Endothelial cell of umbilical vein (primary cell): ENCODE measurements at regions not wholly inside any gene's neighbourhood (a gene's known extent, or its start where the extent isn't known, plus 50 kb on each side); places are given as distances from the start of the nearest gene placed in this dataset.

Experiments
- BruUV-seq: library from RNA; stranded (reverse); fragments of 400-500 nt; replicated peaks from 2 replicates; lab custom pipeline; 2021; lab: Mats Ljungman, UMichigan
- CTCF ChIA-PET: fragments of 300-600, 350-600 bp; sonication (Branson Sonifier 250); formaldehyde crosslinking; loops from one replicate; lab custom pipeline; 2021; ENCODE audit warnings: antibody characterized with exemption, inconsistent platforms; lab: Charles Lee
- POLR2A ChIA-PET: fragments of 300-600, 350-600 bp; sonication (Branson Sonifier 250); formaldehyde crosslinking; loops from one replicate; lab custom pipeline; 2021; ENCODE audit warnings: antibody characterized with exemption, inconsistent platforms; lab: Charles Lee
- DNase-seq: peaks from one replicate; pipeline ENCODE4 v3.0.0-alpha.2; 2011; ENCODE audit warnings: low read depth, low spot score
- FAIRE-seq: peaks from 2 replicates; lab custom pipeline; 2011; peaks lifted over from hg19 to GRCh38; lab: Jason Lieb, UNC
- H2AFZ ChIP-seq: 2 replicates; pipeline ENCODE4 v1.6.0; 2012; ENCODE audit warnings: low read depth, low read length, control low read depth, inconsistent platforms
- H3K27ac ChIP-seq: 2 replicates; pipeline ENCODE4 v1.5.1; 2011; ENCODE audit warnings: low read depth, mild to moderate bottlenecking, control low read depth, low read length, moderate library complexity; ENCODE audit not compliant: insufficient read depth
- H3K27me3 ChIP-seq, 2 experiments: 2 replicates each; pipeline versions ENCODE4 v1.6.0 to v1.6.1; 2011; ENCODE audit warnings: low read length in 2 of 2, mixed read lengths in 1 of 2; ENCODE audit not compliant: control insufficient read depth in 2 of 2, insufficient read depth in 2 of 2
- H3K36me3 ChIP-seq, 2 experiments: 2 replicates in 1 of 2; 3 replicates in 1 of 2; pipeline ENCODE4 v1.5.1; 2011; ENCODE audit warnings: low read length in 2 of 2, mild to moderate bottlenecking in 1 of 2, moderate library complexity in 1 of 2; ENCODE audit not compliant: control insufficient read depth in 2 of 2, insufficient read depth in 2 of 2; ENCODE audit errors: extremely low read depth in 1 of 2
- H3K4me1 ChIP-seq: 3 replicates; pipeline ENCODE4 v1.5.1; 2011; ENCODE audit warnings: mild to moderate bottlenecking, low read length; ENCODE audit not compliant: control insufficient read depth, insufficient read depth; ENCODE audit errors: extremely low read depth
- H3K4me2 ChIP-seq: 2 replicates; pipeline ENCODE4 v1.6.1; 2011; ENCODE audit warnings: low read length, control low read depth, mixed read lengths; ENCODE audit not compliant: insufficient read depth
- H3K4me3 ChIP-seq, 3 experiments: fragments of 200-600 bp in 1 of 3; sonication (generic), shearing (Covaris generic) in 1 of 3; replicated peaks in 1 of 3; 2 replicates each; pipeline ENCODE4 v1.5.1; 2011 to 2016; ENCODE audit warnings: control low read depth in 3 of 3, low read length in 3 of 3, mild to moderate bottlenecking in 2 of 3, inconsistent platforms in 1 of 3, low read depth in 1 of 3, moderate library complexity in 1 of 3; ENCODE audit not compliant: insufficient read depth in 1 of 3
- H3K79me2 ChIP-seq: 2 replicates; pipeline ENCODE4 v1.6.0; 2012; ENCODE audit warnings: low read length, inconsistent platforms; ENCODE audit not compliant: control insufficient read depth, insufficient read depth
- H3K9ac ChIP-seq: replicated peaks from 2 replicates; pipeline ENCODE3; 2011; ENCODE audit warnings: low read length, control low read depth; ENCODE audit not compliant: insufficient read depth; ENCODE audit errors: extremely low read depth
- H3K9me1 ChIP-seq: replicated peaks from 3 replicates; pipeline ENCODE4 v1.6.0; 2011; ENCODE audit warnings: mild to moderate bottlenecking, low read length; ENCODE audit not compliant: control insufficient read depth, insufficient read depth; ENCODE audit errors: extremely low read depth
- H3K9me3 ChIP-seq: replicated peaks from 2 replicates; pipeline ENCODE4 v1.5.1; 2012; ENCODE audit warnings: low read length, inconsistent platforms; ENCODE audit not compliant: control insufficient read depth, insufficient read depth
- H4K20me1 ChIP-seq: replicated peaks from 2 replicates; pipeline ENCODE3; 2011; ENCODE audit warnings: mild to moderate bottlenecking, low read length; ENCODE audit not compliant: control insufficient read depth, insufficient read depth; ENCODE audit errors: extremely low read depth
- CTCF ChIP-seq, 2 donors: IDR thresholded peaks; 1 replicate in 1 of 2; 2 replicates in 1 of 2; pipeline ENCODE4 v1.5.1; 2011; ENCODE audit warnings: low read length in 2 of 2, mild to moderate bottlenecking in 2 of 2, moderate library complexity in 2 of 2, control low read depth in 1 of 2, inconsistent platforms in 1 of 2, low read depth in 1 of 2; ENCODE audit not compliant: insufficient read depth in 1 of 2; ENCODE audit errors: extremely low read depth in 1 of 2
- EZH2 ChIP-seq: IDR thresholded peaks from 2 replicates; pipeline ENCODE4 v1.6.1; 2012; ENCODE audit warnings: borderline replicate concordance, low read depth, mild to moderate bottlenecking, moderate library complexity, low read length, inconsistent platforms; ENCODE audit not compliant: severe bottlenecking
- FOS ChIP-seq: IDR thresholded peaks from 2 replicates; pipeline ENCODE4 v1.6.1; 2011; ENCODE audit warnings: mild to moderate bottlenecking, low read length, moderate library complexity, borderline replicate concordance; ENCODE audit not compliant: insufficient read depth
- GATA2 ChIP-seq: IDR thresholded peaks from 2 replicates; pipeline ENCODE4 v1.7.0; 2011; ENCODE audit warnings: low read depth, mild to moderate bottlenecking, moderate library complexity, mixed read lengths, low read length; ENCODE audit not compliant: insufficient read length, insufficient read depth
- JUN ChIP-seq: IDR thresholded peaks from 2 replicates; pipeline ENCODE4 v1.6.1; 2011; ENCODE audit warnings: borderline replicate concordance, low read depth; ENCODE audit not compliant: insufficient read length, insufficient read depth
- MAX ChIP-seq: IDR thresholded peaks from 2 replicates; pipeline ENCODE4 v1.6.1; 2011; ENCODE audit not compliant: insufficient read depth, insufficient read length
- MYC ChIP-seq: IDR thresholded peaks from one replicate; pipeline ENCODE4 v1.6.1; 2011; ENCODE audit warnings: mild to moderate bottlenecking, low read depth, low read length
- POLR2A ChIP-seq: IDR thresholded peaks from 2 replicates; pipeline ENCODE4 v1.6.1; 2012; ENCODE audit warnings: low read depth, mild to moderate bottlenecking, control low read depth, low read length
- POLR2AphosphoS5 ChIP-seq: IDR thresholded peaks from 2 replicates; pipeline ENCODE4 v1.6.1; 2012; ENCODE audit warnings: low read depth, mild to moderate bottlenecking, control low read depth, low read length, moderate library complexity; ENCODE audit not compliant: insufficient read depth
- dilution Hi-C: fragments of 300-500 bp; cut with MboI; formaldehyde crosslinking; loops from one replicate; pipeline ENCODE4 v1.15.0; 2019; ENCODE audit warnings: low sequenced_read_pairs; ENCODE audit not compliant: extremely low pct_ligation_motif_present
- intact Hi-C: fragments of 100-400 bp; cut with micrococcal nuclease; formaldehyde crosslinking; loops from one replicate; pipeline ENCODE4 v1.10.0; 2022

- no peaks in the 10 kb centered on the region for H4K20me1 ChIP-seq
- no peak overlapping the region for H3K4me2 ChIP-seq
- no TSS peak for BruUV-seq
- DNase-seq (no peak), FAIRE-seq (no peak)
- H3K36me3 ChIP-seq = no peaks in the 10 kb centered on the region
- ChIA-PET CTCF (no interaction called here), POLR2A (no interaction called here)
- no peak for TF ChIP-seq MAX
- no peak for TF ChIP-seq EZH2
- no peak for TF ChIP-seq JUN
- TF ChIP-seq MYC = no peak
- no peak for TF ChIP-seq POLR2AphosphoS5
- no peak for TF ChIP-seq POLR2A
- H3K27me3 ChIP-seq = no peaks in the 10 kb centered on the region
- H3K9me3 ChIP-seq = peaks cover 2% of the 10 kb centered on the region
- H3K27ac ChIP-seq = no peak overlapping the region
- no peak overlapping the region for H3K4me3 ChIP-seq
- dilution Hi-C loops (no loop called here), intact Hi-C loops (no loop called here)
- no peaks in the 10 kb centered on the region for H3K4me1 ChIP-seq
- no peak overlapping the region for H3K9ac ChIP-seq
- no peak overlapping the region for H2AFZ ChIP-seq
- H3K79me2 ChIP-seq = no peaks in the 10 kb centered on the region
- no peaks in the 10 kb centered on the region for H3K9me1 ChIP-seq
Observed at GRCh38 chr17:14947671-14948070, 317.5 kb downstream of the PMP22 start.

- no peak overlapping the region for H3K4me2 ChIP-seq
- H2AFZ ChIP-seq = no peak overlapping the region
- TF ChIP-seq MYC = no peak
- no peak for TF ChIP-seq CTCF (IDR thresholded peaks at IDR 0.05; ENCODE audit: extremely low read depth in 1 of 2, insufficient read depth in 1 of 2, low read depth in 1 of 2, low read length in 2 of 2)
- TF ChIP-seq EZH2 = no peak
- no peak for TF ChIP-seq GATA2
- TF ChIP-seq FOS = no peak
- no peak for TF ChIP-seq JUN
- no peak for TF ChIP-seq MAX
- TF ChIP-seq POLR2A = no peak
- TF ChIP-seq POLR2AphosphoS5 = no peak
- peaks cover 2% of the 10 kb centered on the region for H3K9me3 ChIP-seq
- dilution Hi-C loops (no loop called here), intact Hi-C loops (no loop called here)
- H3K27me3 ChIP-seq = no peaks in the 10 kb centered on the region
- H3K79me2 ChIP-seq = no peaks in the 10 kb centered on the region
- no peaks in the 10 kb centered on the region for H3K4me1 ChIP-seq
- no TSS peak for BruUV-seq
- no peak overlapping the region for H3K27ac ChIP-seq
- H3K9me1 ChIP-seq = no peaks in the 10 kb centered on the region
- no peaks in the 10 kb centered on the region for H3K36me3 ChIP-seq
- ChIA-PET POLR2A (no interaction called here), CTCF (no interaction called here)
- no peak for FAIRE-seq
- DNase-seq = no peak
- H3K9ac ChIP-seq = no peak overlapping the region
- H3K4me3 ChIP-seq = no peak overlapping the region
- H4K20me1 ChIP-seq = no peaks in the 10 kb centered on the region
Observed at GRCh38 chr17:14946481-14946880, 318.6 kb downstream of the PMP22 start.
